ENCODE measurements at regions not wholly inside any gene's neighbourhood (a gene's known extent, or its start where the extent isn't known, plus 50 kb on each side); places are given as distances from the start of the nearest gene placed in this dataset.

DNA sequence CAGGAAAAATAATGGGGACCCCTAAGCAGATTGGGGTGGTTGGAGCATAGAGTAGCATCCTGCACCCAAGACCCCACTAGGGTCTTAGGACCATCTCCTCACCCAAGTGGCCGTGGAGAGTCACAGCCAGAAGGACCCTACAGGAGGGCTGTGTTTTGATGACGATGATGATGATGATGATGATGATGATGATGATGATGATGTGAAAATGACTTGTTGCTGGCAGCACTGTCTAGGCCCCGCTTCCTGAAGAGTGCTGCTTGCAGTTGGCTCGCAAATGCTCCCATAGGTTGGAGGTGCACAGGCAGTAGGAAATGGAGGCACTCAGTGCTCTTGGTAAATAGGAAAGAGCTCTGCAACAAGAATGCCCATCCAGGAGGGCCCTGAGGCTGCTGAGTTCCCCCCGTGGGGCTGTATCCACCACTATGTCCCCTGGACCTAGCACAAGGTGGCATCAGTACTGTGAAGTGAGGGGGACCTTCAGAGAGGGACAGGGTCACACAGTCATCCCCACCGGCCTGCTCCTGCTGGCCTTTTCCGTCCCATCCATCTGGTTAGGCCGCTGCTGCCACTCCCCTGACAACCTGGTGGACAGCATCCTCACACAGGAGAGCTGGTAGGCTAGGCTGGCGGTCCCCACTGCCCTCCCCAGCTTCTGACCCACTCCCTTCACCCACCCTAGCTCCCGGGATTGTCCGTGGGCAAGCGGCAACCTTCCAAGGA is 139.6 kb downstream of the FOXD2 start:
- TF ChIP-seq CTCF (IDR thresholded peaks at IDR 0.05) (no peak), POLR2A (IDR thresholded peaks at IDR 0.05) (no peak)

Data from esophagus squamous epithelium (tissue), 4 donors.